HG02938 (cell line): ENCODE measurements at regions not wholly inside any gene's neighbourhood (a gene's known extent, or its start where the extent isn't known, plus 50 kb on each side); places are given as distances from the start of the nearest gene placed in this dataset.
"Not testable (repeated sequence)": the region's sequence is repeated elsewhere in the genome, so short reads cannot be mapped to it uniquely, and the experiment has no call there.

Source experiments
- ATAC-seq: cut with Tn5 transposase; IDR thresholded peaks from one replicate; pipeline ENCODE4 v1.9.1; 2021; ENCODE audit warnings: mild to moderate bottlenecking, moderate library complexity; ENCODE audit not compliant: unreplicated experiment

GRCh38 chr4:173475751-173476150 is 54.3 kb downstream of the HAND2 start:
- no peak for ATAC-seq

GRCh38 chr4:173469622-173470021 is 60.4 kb downstream of the HAND2 start:
- no peak for ATAC-seq

- no peak for ATAC-seq
These were observed 61.7 kb downstream of the HAND2 start for GRCh38 chr4:173468314-173468713.

GRCh38 chr4:173466101-173466500 is 63.9 kb downstream of the HAND2 start:
- no peak for ATAC-seq

- no peak for ATAC-seq
These were observed 65.5 kb downstream of the HAND2 start for GRCh38 chr4:173464481-173464880.

GRCh38 chr4:173463816-173464215 is 64.9 kb upstream of the SCRG1 start:
- no peak for ATAC-seq

GRCh38 chr4:173461170-173461569 is 62.3 kb upstream of the SCRG1 start:
- no peak for ATAC-seq

- no peak for ATAC-seq
These were observed 60.9 kb upstream of the SCRG1 start for GRCh38 chr4:173459857-173460256.

GRCh38 chr4:173457893-173458292 is 59.0 kb upstream of the SCRG1 start:
- no peak for ATAC-seq

GRCh38 chr4:173451435-173451834 is 52.5 kb upstream of the SCRG1 start:
- ATAC-seq, result not testable (repeated sequence)

- ATAC-seq, result no peak
These were observed 51.4 kb upstream of the SCRG1 start for GRCh38 chr4:173450281-173450680.

GRCh38 chr4:173449380-173449717 is 50.4 kb upstream of the SCRG1 start:
- no peak for ATAC-seq

GRCh38 chr4:173448608-173449379 is 49.9 kb upstream of the SCRG1 start:
- ATAC-seq, result peak; percentile 34
